A549 (cell line): ENCODE measurements at regions not wholly inside any gene's neighbourhood (a gene's known extent, or its start where the extent isn't known, plus 50 kb on each side); places are given as distances from the start of the nearest gene placed in this dataset.

Experiments used
- ATAC-seq, 2 experiments: fragments of 200-7000 bp in 1 of 2; fragments of >200 bp in 1 of 2; cut with Nextera tagmentation in 1 of 2; cut with Tn5 transposase in 1 of 2; 3 replicates each; pipeline versions ENCODE4 v1.8.0 to v1.9.1; 2018 to 2020; ENCODE audit warnings: mild to moderate bottlenecking in 1 of 2, moderate library complexity in 1 of 2
- CTCF ChIA-PET: fragments of 300-600 bp; sonication (Branson Sonifier 250); formaldehyde crosslinking; extraction: SDS; loops from one replicate; lab custom pipeline; 2021; ENCODE audit warnings: antibody characterized with exemption, inconsistent platforms; lab: Yijun Ruan, JAX
- POLR2A ChIA-PET: fragments of 350-600 bp; formaldehyde crosslinking; extraction: SDS; loops from one replicate; lab custom pipeline; 2021; ENCODE audit warnings: antibody characterized with exemption, inconsistent platforms; lab: Yijun Ruan, JAX
- DNase-seq, 2 experiments: peaks; one replicate each; pipeline versions ENCODE4 v3.0.0 to v3.0.0-alpha.2; 2011 to 2016; ENCODE audit warnings: low read depth in 1 of 2, low spot score in 1 of 2
- FAIRE-seq: peaks from 2 replicates; lab custom pipeline; 2011; peaks lifted over from hg19 to GRCh38; lab: Jason Lieb, UNC
- H3K27ac ChIP-seq, 2 experiments: fragments of >200 bp; sonication (Bioruptor Twin); formaldehyde crosslinking; 3 replicates each; pipeline ENCODE4 v1.5.1; 2016 to 2017
- H3K4me1 ChIP-seq: fragments of >200 bp; sonication (Bioruptor Twin); formaldehyde crosslinking; 3 replicates; pipeline ENCODE4 v1.6.1; 2016
- H3K4me2 ChIP-seq: fragments of >200 bp; sonication (Bioruptor Twin); formaldehyde crosslinking; 3 replicates; pipeline ENCODE4 v1.6.1; 2016
- H3K4me3 ChIP-seq: fragments of >200 bp; sonication (Bioruptor Twin); formaldehyde crosslinking; 3 replicates; pipeline ENCODE4 v1.5.1; 2016
- H3K9me3 ChIP-seq: fragments of >200 bp; sonication (Bioruptor Twin); formaldehyde crosslinking; 3 replicates; pipeline ENCODE4 v1.6.1; 2016
- CBX2 ChIP-seq: fragments of 200-600 bp; sonication (generic); IDR thresholded peaks from 2 replicates; pipeline ENCODE4 v1.6.1; 2016; ENCODE audit warnings: low read depth, mild to moderate bottlenecking, borderline replicate concordance
- CBX8 ChIP-seq: fragments of 200-600 bp; sonication (generic); IDR thresholded peaks from 2 replicates; pipeline ENCODE4 v1.6.1; 2016
- CEBPB ChIP-seq, 2 experiments: fragments of >200 bp in 1 of 2; sonication (Bioruptor Twin) in 1 of 2; formaldehyde crosslinking in 1 of 2; IDR thresholded peaks; 2 replicates each; pipeline ENCODE4 v1.6.1; 2012 to 2016
- CHD2 ChIP-seq: fragments of 150-350 bp; IDR thresholded peaks from 2 replicates; pipeline ENCODE4 v1.6.1; 2014; ENCODE audit warnings: low read length; ENCODE audit not compliant: partially characterized antibody
- EHF ChIP-seq: fragments of 250-450 bp; sonication (Bioruptor Pico); IDR thresholded peaks from 2 replicates; pipeline ENCODE4 v1.5.0; 2020; ENCODE audit warnings: mild to moderate bottlenecking
- ESRRA ChIP-seq: fragments of 150-350 bp; IDR thresholded peaks from 2 replicates; pipeline ENCODE4 v1.6.1; 2014; ENCODE audit warnings: mild to moderate bottlenecking, low read length, borderline replicate concordance
- FOSB ChIP-seq: fragments of 250-450 bp; sonication (Bioruptor Pico); IDR thresholded peaks from 2 replicates; pipeline ENCODE4 v1.5.0; 2020; ENCODE audit warnings: mild to moderate bottlenecking, moderate library complexity
- HOXB13 ChIP-seq: fragments of 250-450 bp; sonication (Bioruptor Pico); IDR thresholded peaks from 2 replicates; pipeline ENCODE4 v1.5.0; 2020; ENCODE audit warnings: low read depth, mild to moderate bottlenecking, moderate library complexity
- HOXB5 ChIP-seq: fragments of 250-450 bp; sonication (Bioruptor Pico); IDR thresholded peaks from 2 replicates; pipeline ENCODE4 v1.5.0; 2020; ENCODE audit warnings: mild to moderate bottlenecking, moderate library complexity
- JUNB ChIP-seq: fragments of >200 bp; sonication (Bioruptor Twin); formaldehyde crosslinking; IDR thresholded peaks from 2 replicates; pipeline ENCODE4 v1.6.1; 2016
- NPAS2 ChIP-seq: fragments of 250-450 bp; sonication (Bioruptor Pico); IDR thresholded peaks from 2 replicates; pipeline ENCODE4 v1.8.0; 2022; ENCODE audit warnings: mild to moderate bottlenecking, moderate library complexity, borderline replicate concordance
- RAD21 ChIP-seq, 2 experiments: fragments of >200 bp in 1 of 2; sonication (Bioruptor Twin) in 1 of 2; formaldehyde crosslinking in 1 of 2; IDR thresholded peaks in 1 of 2; conservative IDR thresholded peaks in 1 of 2; 2 replicates in 1 of 2; 3 replicates in 1 of 2; pipeline ENCODE4 v1.6.1; 2012 to 2018; ENCODE audit warnings: inconsistent platforms in 1 of 2
- RARB ChIP-seq: fragments of 250-450 bp; sonication (Bioruptor Pico); IDR thresholded peaks from 2 replicates; pipeline ENCODE4 v1.8.0; 2021; ENCODE audit warnings: mild to moderate bottlenecking, moderate library complexity
- RNF2 ChIP-seq: fragments of 200-600 bp; sonication (generic); IDR thresholded peaks from 2 replicates; pipeline ENCODE4 v1.6.1; 2016; ENCODE audit warnings: low read depth, mild to moderate bottlenecking, antibody characterized with exemption, moderate library complexity, borderline replicate concordance
- SMC3 ChIP-seq: fragments of >200 bp; sonication (Bioruptor Twin); formaldehyde crosslinking; IDR thresholded peaks from 3 replicates; pipeline ENCODE4 v1.6.1; 2018; ENCODE audit warnings: inconsistent platforms
- TFCP2L1 ChIP-seq: fragments of 250-450 bp; sonication (Bioruptor Pico); IDR thresholded peaks from 2 replicates; pipeline ENCODE4 v1.5.0; 2021; ENCODE audit warnings: mild to moderate bottlenecking
- ZFP36 ChIP-seq: fragments of 450-650 bp; IDR thresholded peaks from 2 replicates; pipeline ENCODE4 v1.6.1; 2014; ENCODE audit warnings: borderline replicate concordance; ENCODE audit not compliant: partially characterized antibody
- WGBS: methylation state at CpG from one replicate; pipeline ENCODE4 v1.1.6; 2017; ENCODE audit errors: missing lambda C conversion rate; 5-methylcytosine and 5-hydroxymethylcytosine counted together
- TF ChIP-seq, protein P1 (sequence below): fragments of 250-450 bp; sonication (Bioruptor Pico); IDR thresholded peaks from 2 replicates; pipeline ENCODE4 v1.5.0; 2021; ENCODE audit warnings: mild to moderate bottlenecking, moderate library complexity, borderline replicate concordance
- TF ChIP-seq, protein P2 (sequence below): fragments of >200 bp; sonication (Bioruptor Twin); formaldehyde crosslinking; IDR thresholded peaks from 3 replicates; pipeline ENCODE4 v1.6.1; 2016
- TF ChIP-seq, protein P3 (sequence below): fragments of 200-600 bp; sonication (generic); IDR thresholded peaks from 2 replicates; pipeline ENCODE4 v1.6.1; 2016; ENCODE audit warnings: antibody characterized with exemption, mild to moderate bottlenecking, moderate library complexity
- TF ChIP-seq, protein P4 (sequence below): fragments of 150-350 bp; IDR thresholded peaks from 2 replicates; pipeline ENCODE4 v1.6.1; 2014; ENCODE audit warnings: low read depth, mild to moderate bottlenecking, low read length

DNA sequence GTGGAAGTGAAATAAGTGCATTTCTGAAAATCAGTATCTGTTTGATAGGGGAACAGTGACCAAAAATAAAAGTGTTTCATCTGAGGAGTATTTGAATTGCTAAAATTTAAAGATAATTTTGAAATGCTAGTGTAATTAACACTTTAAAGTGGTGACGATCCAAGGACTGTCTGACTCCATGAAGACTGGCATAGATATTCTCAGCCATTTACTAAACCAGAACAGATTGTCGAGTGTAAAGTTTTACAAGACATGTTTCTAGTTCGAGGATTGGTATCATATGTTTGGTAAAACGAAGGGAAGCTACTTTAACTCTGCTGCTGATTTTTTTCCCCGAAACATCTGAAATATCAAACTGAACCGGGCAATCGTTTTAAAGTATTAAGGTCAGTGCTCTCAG lies 417.9 kb downstream of the EPHA4 start:
- TF ChIP-seq ESRRA (no peak), HOXB5 (CRISPR knock-in tag) (no peak), RAD21 (conservative IDR thresholded peaks at IDR 0.05 in 1 of 2, IDR thresholded peaks at IDR 0.05 in 1 of 2) (no peak), ZFP36 (no peak), CEBPB (IDR thresholded peaks at IDR 0.05) (no peak)
- TF ChIP-seq, protein P1, sequence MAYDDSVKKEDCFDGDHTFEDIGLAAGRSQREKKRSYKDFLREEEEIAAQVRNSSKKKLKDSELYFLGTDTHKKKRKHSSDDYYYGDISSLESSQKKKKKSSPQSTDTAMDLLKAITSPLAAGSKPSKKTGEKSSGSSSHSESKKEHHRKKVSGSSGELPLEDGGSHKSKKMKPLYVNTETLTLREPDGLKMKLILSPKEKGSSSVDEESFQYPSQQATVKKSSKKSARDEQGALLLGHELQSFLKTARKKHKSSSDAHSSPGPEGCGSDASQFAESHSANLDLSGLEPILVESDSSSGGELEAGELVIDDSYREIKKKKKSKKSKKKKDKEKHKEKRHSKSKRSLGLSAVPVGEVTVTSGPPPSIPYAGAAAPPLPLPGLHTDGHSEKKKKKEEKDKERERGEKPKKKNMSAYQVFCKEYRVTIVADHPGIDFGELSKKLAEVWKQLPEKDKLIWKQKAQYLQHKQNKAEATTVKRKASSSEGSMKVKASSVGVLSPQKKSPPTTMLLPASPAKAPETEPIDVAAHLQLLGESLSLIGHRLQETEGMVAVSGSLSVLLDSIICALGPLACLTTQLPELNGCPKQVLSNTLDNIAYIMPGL (CRISPR knock-in tag) = no peak
- Histone ChIP-seq H3K4me2 (no peak overlapping the region), H3K4me3 (no peak overlapping the region), H3K4me1 (no peaks in the 10 kb centered on the region), H3K27ac (no peak overlapping the region), H3K9me3 (no peaks in the 10 kb centered on the region)
- ChIA-PET CTCF (no interaction called here), POLR2A (no interaction called here)
- ATAC-seq (no peak), DNase-seq (no peak), FAIRE-seq (no peak)
- 17% methylated on average over 7 of the region's 7 CpGs for WGBS

DNA sequence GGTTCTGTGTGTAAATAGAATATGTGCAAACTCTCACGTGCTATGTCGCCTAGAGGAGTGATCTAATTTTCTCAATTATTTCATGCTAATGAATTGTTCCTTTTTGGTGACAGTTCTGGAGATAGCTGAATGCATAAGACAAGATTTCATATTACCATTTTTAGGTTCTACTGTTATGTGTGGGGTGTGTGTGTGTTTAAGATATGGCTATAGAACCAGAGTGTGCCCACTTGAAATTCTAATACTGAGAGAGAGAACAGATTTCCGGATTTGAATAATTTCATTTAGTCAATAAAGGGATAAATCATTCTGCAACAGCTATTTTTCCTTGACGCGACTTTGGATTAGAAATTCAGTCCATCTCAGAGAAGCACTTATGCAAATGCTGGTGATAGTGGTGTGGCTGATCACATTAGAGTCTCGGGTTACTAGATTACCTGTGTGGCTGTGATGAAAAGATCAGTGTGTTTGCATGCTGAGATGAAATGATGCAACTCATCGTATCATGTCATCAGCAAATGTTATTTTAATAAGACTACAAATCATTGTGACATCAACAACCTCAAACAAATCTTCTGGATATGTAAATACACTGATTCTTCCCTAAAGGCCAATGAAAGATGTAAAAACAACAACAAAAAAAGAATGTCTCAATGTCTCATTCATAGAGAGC lies 415.9 kb downstream of the EPHA4 start:
- no peaks in the 10 kb centered on the region for H3K9me3 ChIP-seq
- no peak for ATAC-seq
- ChIA-PET POLR2A (no interaction called here), CTCF (no interaction called here)
- 36% methylated on average over 7 of the region's 7 CpGs for WGBS
- H3K4me3 ChIP-seq = no peak overlapping the region
- H3K4me2 ChIP-seq = no peak overlapping the region
- H3K27ac ChIP-seq = no peak overlapping the region
- DNase-seq = no peak
- TF ChIP-seq CBX2 (no peak), RAD21 (conservative IDR thresholded peaks at IDR 0.05 in 1 of 2, IDR thresholded peaks at IDR 0.05 in 1 of 2) (no peak)
- FAIRE-seq = no peak
- no peaks in the 10 kb centered on the region for H3K4me1 ChIP-seq

DNA sequence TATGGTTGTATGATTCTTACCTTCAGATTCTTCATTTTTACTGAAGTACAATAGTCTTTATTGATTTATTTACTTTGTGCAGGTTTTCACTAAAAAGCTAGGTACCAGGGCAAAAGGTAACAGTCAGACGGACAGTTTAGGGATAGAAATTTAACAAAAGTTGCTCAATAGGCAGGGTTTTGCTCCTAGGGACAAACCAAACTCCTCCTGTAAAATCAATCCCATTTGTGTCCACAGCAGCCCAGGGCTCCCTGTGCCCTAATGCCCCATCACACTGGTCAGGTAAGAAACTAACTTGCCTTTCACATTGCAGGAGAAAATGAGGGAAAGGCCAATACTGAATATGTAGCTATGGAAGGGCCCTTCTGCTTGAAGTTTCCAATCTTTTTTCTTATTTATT lies 410.9 kb downstream of the EPHA4 start:
- CTCF ChIA-PET = interaction anchor here (0.6 kb wide), 1 partner anchor 898 kb away, joined by 3 read pairs; no protein-coding TSS in a partner anchor
- WGBS = 32% methylated on average over 1 of the region's 1 CpG
- TF ChIP-seq RARB (no peak), RNF2 (no peak), HOXB13 (CRISPR knock-in tag) (no peak), FOSB (CRISPR knock-in tag) (no peak), CHD2 (no peak), SMC3 (no peak), CBX8 (no peak), TFCP2L1 (CRISPR knock-in tag) (no peak), NPAS2 (CRISPR knock-in tag) (no peak), CBX2 (no peak), EHF (CRISPR knock-in tag) (no peak), ZFP36 (no peak), JUNB (no peak)
- TF ChIP-seq, protein P2, sequence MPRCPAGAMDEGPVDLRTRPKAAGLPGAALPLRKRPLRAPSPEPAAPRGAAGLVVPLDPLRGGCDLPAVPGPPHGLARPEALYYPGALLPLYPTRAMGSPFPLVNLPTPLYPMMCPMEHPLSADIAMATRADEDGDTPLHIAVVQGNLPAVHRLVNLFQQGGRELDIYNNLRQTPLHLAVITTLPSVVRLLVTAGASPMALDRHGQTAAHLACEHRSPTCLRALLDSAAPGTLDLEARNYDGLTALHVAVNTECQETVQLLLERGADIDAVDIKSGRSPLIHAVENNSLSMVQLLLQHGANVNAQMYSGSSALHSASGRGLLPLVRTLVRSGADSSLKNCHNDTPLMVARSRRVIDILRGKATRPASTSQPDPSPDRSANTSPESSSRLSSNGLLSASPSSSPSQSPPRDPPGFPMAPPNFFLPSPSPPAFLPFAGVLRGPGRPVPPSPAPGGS = no peak
- TF ChIP-seq, protein P3, sequence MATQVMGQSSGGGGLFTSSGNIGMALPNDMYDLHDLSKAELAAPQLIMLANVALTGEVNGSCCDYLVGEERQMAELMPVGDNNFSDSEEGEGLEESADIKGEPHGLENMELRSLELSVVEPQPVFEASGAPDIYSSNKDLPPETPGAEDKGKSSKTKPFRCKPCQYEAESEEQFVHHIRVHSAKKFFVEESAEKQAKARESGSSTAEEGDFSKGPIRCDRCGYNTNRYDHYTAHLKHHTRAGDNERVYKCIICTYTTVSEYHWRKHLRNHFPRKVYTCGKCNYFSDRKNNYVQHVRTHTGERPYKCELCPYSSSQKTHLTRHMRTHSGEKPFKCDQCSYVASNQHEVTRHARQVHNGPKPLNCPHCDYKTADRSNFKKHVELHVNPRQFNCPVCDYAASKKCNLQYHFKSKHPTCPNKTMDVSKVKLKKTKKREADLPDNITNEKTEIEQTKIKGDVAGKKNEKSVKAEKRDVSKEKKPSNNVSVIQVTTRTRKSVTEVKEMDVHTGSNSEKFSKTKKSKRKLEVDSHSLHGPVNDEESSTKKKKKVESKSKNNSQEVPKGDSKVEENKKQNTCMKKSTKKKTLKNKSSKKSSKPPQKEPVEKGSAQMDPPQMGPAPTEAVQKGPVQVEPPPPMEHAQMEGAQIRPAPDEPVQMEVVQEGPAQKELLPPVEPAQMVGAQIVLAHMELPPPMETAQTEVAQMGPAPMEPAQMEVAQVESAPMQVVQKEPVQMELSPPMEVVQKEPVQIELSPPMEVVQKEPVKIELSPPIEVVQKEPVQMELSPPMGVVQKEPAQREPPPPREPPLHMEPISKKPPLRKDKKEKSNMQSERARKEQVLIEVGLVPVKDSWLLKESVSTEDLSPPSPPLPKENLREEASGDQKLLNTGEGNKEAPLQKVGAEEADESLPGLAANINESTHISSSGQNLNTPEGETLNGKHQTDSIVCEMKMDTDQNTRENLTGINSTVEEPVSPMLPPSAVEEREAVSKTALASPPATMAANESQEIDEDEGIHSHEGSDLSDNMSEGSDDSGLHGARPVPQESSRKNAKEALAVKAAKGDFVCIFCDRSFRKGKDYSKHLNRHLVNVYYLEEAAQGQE = no peak
- TF ChIP-seq, protein P4, sequence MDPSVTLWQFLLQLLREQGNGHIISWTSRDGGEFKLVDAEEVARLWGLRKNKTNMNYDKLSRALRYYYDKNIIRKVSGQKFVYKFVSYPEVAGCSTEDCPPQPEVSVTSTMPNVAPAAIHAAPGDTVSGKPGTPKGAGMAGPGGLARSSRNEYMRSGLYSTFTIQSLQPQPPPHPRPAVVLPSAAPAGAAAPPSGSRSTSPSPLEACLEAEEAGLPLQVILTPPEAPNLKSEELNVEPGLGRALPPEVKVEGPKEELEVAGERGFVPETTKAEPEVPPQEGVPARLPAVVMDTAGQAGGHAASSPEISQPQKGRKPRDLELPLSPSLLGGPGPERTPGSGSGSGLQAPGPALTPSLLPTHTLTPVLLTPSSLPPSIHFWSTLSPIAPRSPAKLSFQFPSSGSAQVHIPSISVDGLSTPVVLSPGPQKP = no peak
- TF ChIP-seq, protein P1 (CRISPR knock-in tag) = no peak

More for the DNA sequence above, 410.9 kb downstream of the EPHA4 start:
- POLR2A ChIA-PET = no interaction called here
- no peak for ATAC-seq
- DNase-seq = no peak
- Histone ChIP-seq H3K4me3 (no peak overlapping the region), H3K27ac (no peak overlapping the region), H3K4me1 (no peaks in the 10 kb centered on the region), H3K4me2 (no peak overlapping the region), H3K9me3 (no peaks in the 10 kb centered on the region)
- no peak for FAIRE-seq
